ENCODE measurements at regions not wholly inside any gene's neighbourhood (a gene's known extent, or its start where the extent isn't known, plus 50 kb on each side); places are given as distances from the start of the nearest gene placed in this dataset.

GRCh38 chr12:85357609-85358008, 77.6 kb downstream of the ALX1 start:
- no peak for TF ChIP-seq CTCF (conservative IDR thresholded peaks at IDR 0.05; ENCODE audit: low read depth, low read length)
- TF ChIP-seq EZH2 (IDR thresholded peaks at IDR 0.05; ENCODE audit: borderline replicate concordance, low read depth, low read length, poor library complexity, severe bottlenecking) = no peak

Measured in A673 (cell line).